DOHH2 (cell line): ENCODE measurements at regions not wholly inside any gene's neighbourhood (a gene's known extent, or its start where the extent isn't known, plus 50 kb on each side); places are given as distances from the start of the nearest gene placed in this dataset.
"Not testable (repeated sequence)": the region's sequence is repeated elsewhere in the genome, so short reads cannot be mapped to it uniquely, and the experiment has no call there.

Experiments
- H3F3A ChIP-seq: fragments of 200-600 bp; sonication (generic), shearing (Covaris generic); 2 replicates; pipeline ENCODE4 v1.6.0; 2016; ENCODE audit warnings: antibody characterized with exemption, mild to moderate bottlenecking; ENCODE audit not compliant: control insufficient read depth, insufficient read depth
- H3K27ac ChIP-seq: fragments of 200-600 bp; sonication (generic); 2 replicates; pipeline ENCODE4 v1.5.1; 2014; ENCODE audit warnings: low read depth, mild to moderate bottlenecking, low read length, moderate library complexity
- H3K27me3 ChIP-seq: fragments of 200-600 bp; sonication (generic); 2 replicates; pipeline ENCODE4 v1.6.1; 2014; ENCODE audit warnings: mild to moderate bottlenecking, low read length, mixed read lengths; ENCODE audit not compliant: control insufficient read depth
- H3K36me3 ChIP-seq: fragments of 200-600 bp; sonication (generic); 2 replicates; pipeline ENCODE4 v1.6.1; 2014; ENCODE audit warnings: mild to moderate bottlenecking, low read length, moderate library complexity, mixed read lengths; ENCODE audit not compliant: control insufficient read depth
- H3K4me1 ChIP-seq: fragments of 200-600 bp; sonication (generic); 2 replicates; pipeline ENCODE4 v1.6.1; 2014; ENCODE audit warnings: mild to moderate bottlenecking, low read length, mixed read lengths; ENCODE audit not compliant: control insufficient read depth
- H3K4me2 ChIP-seq: fragments of 200-600 bp; sonication (generic); 2 replicates; pipeline ENCODE4 v1.6.0; 2014; ENCODE audit warnings: mild to moderate bottlenecking, low read length, moderate library complexity
- H3K4me3 ChIP-seq: fragments of 200-600 bp; sonication (generic); 2 replicates; pipeline ENCODE4 v1.5.1; 2014; ENCODE audit warnings: mild to moderate bottlenecking, low read length, mixed read lengths
- H3K79me2 ChIP-seq: fragments of 200-600 bp; sonication (generic); 2 replicates; pipeline ENCODE4 v1.6.1; 2014; ENCODE audit warnings: mild to moderate bottlenecking, low read length, mixed read lengths; ENCODE audit not compliant: control insufficient read depth
- H3K9me2 ChIP-seq: fragments of 200-600 bp; sonication (generic); replicated peaks from 2 replicates; pipeline ENCODE4 v1.6.1; 2014; ENCODE audit warnings: mild to moderate bottlenecking, low read length, mixed read lengths; ENCODE audit not compliant: control insufficient read depth
- H3K9me3 ChIP-seq: fragments of 200-600 bp; sonication (generic); 2 replicates; pipeline ENCODE4 v1.6.1; 2014; ENCODE audit warnings: antibody characterized with exemption, low read length, mixed read lengths; ENCODE audit not compliant: control insufficient read depth, insufficient read depth
- H4K20me1 ChIP-seq: fragments of 200-600 bp; sonication (generic); 2 replicates; pipeline ENCODE4 v1.6.0; 2014; ENCODE audit warnings: low read depth, mild to moderate bottlenecking, antibody characterized with exemption, low read length, moderate library complexity; ENCODE audit not compliant: control insufficient read depth, insufficient read depth

DNA sequence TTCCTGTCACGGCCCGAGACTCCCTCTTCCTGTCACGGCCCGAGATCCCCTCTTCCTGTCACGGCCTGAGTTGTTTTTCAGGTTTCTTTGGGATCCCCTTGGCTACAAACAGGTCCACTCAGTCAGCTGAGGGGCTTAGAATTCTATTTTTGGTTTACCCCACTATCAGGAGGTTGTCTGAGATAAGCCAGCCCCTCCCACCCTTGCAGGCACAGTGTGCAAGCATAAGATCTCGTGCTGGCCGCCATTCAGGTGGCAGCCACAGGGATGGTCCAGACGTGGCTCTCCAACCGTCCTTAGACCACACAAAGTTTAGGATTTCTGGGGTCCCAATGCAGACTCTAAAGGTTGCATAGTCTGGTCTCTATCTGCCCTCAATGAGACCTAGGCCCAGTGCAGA is 186.0 kb upstream of the PLCXD1 start:
- not testable (repeated sequence) for H3K36me3 ChIP-seq, H3K9me3 ChIP-seq, H3K27me3 ChIP-seq, H3F3A ChIP-seq, H3K4me2 ChIP-seq, H4K20me1 ChIP-seq, H3K79me2 ChIP-seq, H3K4me3 ChIP-seq, H3K9me2 ChIP-seq, H3K4me1 ChIP-seq
- peak overlapping the region; percentile 67 for H3K27ac ChIP-seq
